Left ventricle myocardium inferior (tissue), 1 donor: ENCODE measurements at regions not wholly inside any gene's neighbourhood (a gene's known extent, or its start where the extent isn't known, plus 50 kb on each side); places are given as distances from the start of the nearest gene placed in this dataset.

Experiments used
- DNase-seq: peaks from one replicate; pipeline ENCODE4 v3.0.0-alpha.2; 2020
- H3K27ac ChIP-seq: fragments of 200-600 bp; replicated peaks from 2 replicates; pipeline ENCODE4 v1.8.0; 2021
- H3K27me3 ChIP-seq: fragments of 200-600 bp; 2 replicates; pipeline ENCODE4 v1.8.0; 2021; ENCODE audit warnings: low read depth
- H3K36me3 ChIP-seq: fragments of 200-600 bp; 2 replicates; pipeline ENCODE4 v1.8.0; 2021
- H3K4me1 ChIP-seq: fragments of 200-600 bp; 2 replicates; pipeline ENCODE4 v1.8.0; 2021
- H3K4me3 ChIP-seq: fragments of 200-600 bp; 2 replicates; pipeline ENCODE4 v1.8.0; 2021; ENCODE audit warnings: mild to moderate bottlenecking, moderate library complexity
- H3K9me3 ChIP-seq: fragments of 200-600 bp; replicated peaks from 2 replicates; pipeline ENCODE4 v1.8.0; 2021
- CTCF ChIP-seq: fragments of 200-600 bp; IDR thresholded peaks from 2 replicates; pipeline ENCODE4 v1.8.0; 2021; ENCODE audit warnings: antibody characterized with exemption, mild to moderate bottlenecking, borderline replicate concordance
- intact Hi-C: fragments of 100-400 bp; cut with micrococcal nuclease; formaldehyde crosslinking; loops from one replicate; pipeline ENCODE4 v1.11.0; 2022
- donor health status: DM: no; HTN: yes; CAD: no; lungs with severe emphysema.

- H3K4me1 ChIP-seq: no peaks in the 10 kb centered on the region
- DNase-seq: no peak
- peaks cover 31% of the 10 kb centered on the region for H3K27me3 ChIP-seq
- no peak overlapping the region for H3K27ac ChIP-seq
- intact Hi-C loops: no loop called here
- no peak overlapping the region for H3K4me3 ChIP-seq
- H3K9me3 ChIP-seq: no peaks in the 10 kb centered on the region
- TF ChIP-seq CTCF: no peak
- H3K36me3 ChIP-seq: no peaks in the 10 kb centered on the region
Observed at GRCh38 chr9:126107693-126108092, 218.9 kb upstream of the MVB12B start.

- H3K4me3 ChIP-seq: no peak overlapping the region
- no peak for TF ChIP-seq CTCF
- H3K27me3 ChIP-seq: peaks cover 30% of the 10 kb centered on the region
- DNase-seq: no peak
- H3K9me3 ChIP-seq: no peaks in the 10 kb centered on the region
- H3K27ac ChIP-seq: no peak overlapping the region
- intact Hi-C loops: no loop called here
- H3K4me1 ChIP-seq: no peaks in the 10 kb centered on the region
- no peaks in the 10 kb centered on the region for H3K36me3 ChIP-seq
Observed at GRCh38 chr9:126108240-126108639, 218.4 kb upstream of the MVB12B start.

- intact Hi-C loops: no loop called here
- DNase-seq: no peak
- Histone ChIP-seq H3K36me3 (no peaks in the 10 kb centered on the region), H3K4me1 (no peaks in the 10 kb centered on the region), H3K4me3 (no peak overlapping the region), H3K27ac (no peak overlapping the region), H3K9me3 (no peaks in the 10 kb centered on the region), H3K27me3 (peaks cover 29% of the 10 kb centered on the region)
- TF ChIP-seq CTCF: no peak
Observed at GRCh38 chr9:126109575-126109974, 217.1 kb upstream of the MVB12B start.

- Histone ChIP-seq H3K27me3 (peaks cover 33% of the 10 kb centered on the region), H3K36me3 (no peaks in the 10 kb centered on the region), H3K4me1 (no peaks in the 10 kb centered on the region), H3K27ac (no peak overlapping the region), H3K4me3 (no peak overlapping the region), H3K9me3 (no peaks in the 10 kb centered on the region)
- no peak for DNase-seq
- intact Hi-C loops: no loop called here
- no peak for TF ChIP-seq CTCF
Observed at GRCh38 chr9:126111556-126111955, 215.1 kb upstream of the MVB12B start.

GRCh38 chr9:126112135-126112720, 214.4 kb upstream of the MVB12B start:
- DNase-seq: no peak
- Histone ChIP-seq H3K27ac (no peak overlapping the region), H3K27me3 (peaks cover 37% of the 10 kb centered on the region), H3K4me3 (no peak overlapping the region), H3K9me3 (no peaks in the 10 kb centered on the region), H3K4me1 (no peaks in the 10 kb centered on the region), H3K36me3 (no peaks in the 10 kb centered on the region)
- no peak for TF ChIP-seq CTCF
- intact Hi-C loops: no loop called here
